NOMO-1 (cell line): ENCODE measurements at regions not wholly inside any gene's neighbourhood (a gene's known extent, or its start where the extent isn't known, plus 50 kb on each side); places are given as distances from the start of the nearest gene placed in this dataset.

Experiments
- DNase-seq, 2 experiments: peaks; one replicate each; lab custom pipeline; 2025; ENCODE audit not compliant: unreplicated experiment in 2 of 2; lab: John Stamatoyannopoulos, UW

GRCh38 chr4:11194431-11194830 lies 234.3 kb downstream of the HS3ST1 start:
- no peak for DNase-seq

GRCh38 chr4:11189756-11190155 lies 238.9 kb downstream of the HS3ST1 start:
- no peak for DNase-seq

- DNase-seq, result no peak
These were observed 245.3 kb downstream of the HS3ST1 start for GRCh38 chr4:11183356-11183740.

GRCh38 chr4:11182586-11183355 lies 245.9 kb downstream of the HS3ST1 start:
- DNase-seq, result no peak

GRCh38 chr4:11182031-11182430 lies 246.7 kb downstream of the HS3ST1 start:
- no peak for DNase-seq

- no peak for DNase-seq
These were observed 248.9 kb downstream of the HS3ST1 start for GRCh38 chr4:11179796-11180195.

GRCh38 chr4:11178433-11178832 lies 250.3 kb downstream of the HS3ST1 start:
- DNase-seq, result no peak

- no peak for DNase-seq
These were observed 253.3 kb downstream of the HS3ST1 start for GRCh38 chr4:11175374-11175773.

GRCh38 chr4:11166606-11167005 lies 262.1 kb downstream of the HS3ST1 start:
- DNase-seq, result no peak

GRCh38 chr4:11166034-11166433 lies 262.7 kb downstream of the HS3ST1 start:
- DNase-seq, result no peak

GRCh38 chr4:11165052-11165451 lies 263.6 kb downstream of the HS3ST1 start:
- no peak for DNase-seq

GRCh38 chr4:11160288-11160687 lies 268.4 kb downstream of the HS3ST1 start:
- DNase-seq, result no peak

- DNase-seq, result no peak
These were observed 269.7 kb downstream of the HS3ST1 start for GRCh38 chr4:11158971-11159370.

GRCh38 chr4:11155208-11155867 lies 273.4 kb downstream of the HS3ST1 start:
- DNase-seq, result no peak

GRCh38 chr4:11153171-11153750 lies 275.4 kb downstream of the HS3ST1 start:
- no peak for DNase-seq

- no peak for DNase-seq
These were observed 276.0 kb downstream of the HS3ST1 start for GRCh38 chr4:11152684-11153083.

- DNase-seq, result no peak
These were observed 277.2 kb downstream of the HS3ST1 start for GRCh38 chr4:11151500-11151899.

- DNase-seq, result no peak
These were observed 279.0 kb downstream of the HS3ST1 start for GRCh38 chr4:11149612-11150259.

GRCh38 chr4:11139871-11140270 lies 288.8 kb downstream of the HS3ST1 start:
- DNase-seq, result no peak

GRCh38 chr4:11138964-11139363 lies 289.7 kb downstream of the HS3ST1 start:
- no peak for DNase-seq

- DNase-seq, result no peak
These were observed 294.0 kb downstream of the HS3ST1 start for GRCh38 chr4:11134705-11135104.

- no peak for DNase-seq
These were observed 294.8 kb downstream of the HS3ST1 start for GRCh38 chr4:11133868-11134267.
